ENCODE measurements at regions not wholly inside any gene's neighbourhood (a gene's known extent, or its start where the extent isn't known, plus 50 kb on each side); places are given as distances from the start of the nearest gene placed in this dataset.

DNA sequence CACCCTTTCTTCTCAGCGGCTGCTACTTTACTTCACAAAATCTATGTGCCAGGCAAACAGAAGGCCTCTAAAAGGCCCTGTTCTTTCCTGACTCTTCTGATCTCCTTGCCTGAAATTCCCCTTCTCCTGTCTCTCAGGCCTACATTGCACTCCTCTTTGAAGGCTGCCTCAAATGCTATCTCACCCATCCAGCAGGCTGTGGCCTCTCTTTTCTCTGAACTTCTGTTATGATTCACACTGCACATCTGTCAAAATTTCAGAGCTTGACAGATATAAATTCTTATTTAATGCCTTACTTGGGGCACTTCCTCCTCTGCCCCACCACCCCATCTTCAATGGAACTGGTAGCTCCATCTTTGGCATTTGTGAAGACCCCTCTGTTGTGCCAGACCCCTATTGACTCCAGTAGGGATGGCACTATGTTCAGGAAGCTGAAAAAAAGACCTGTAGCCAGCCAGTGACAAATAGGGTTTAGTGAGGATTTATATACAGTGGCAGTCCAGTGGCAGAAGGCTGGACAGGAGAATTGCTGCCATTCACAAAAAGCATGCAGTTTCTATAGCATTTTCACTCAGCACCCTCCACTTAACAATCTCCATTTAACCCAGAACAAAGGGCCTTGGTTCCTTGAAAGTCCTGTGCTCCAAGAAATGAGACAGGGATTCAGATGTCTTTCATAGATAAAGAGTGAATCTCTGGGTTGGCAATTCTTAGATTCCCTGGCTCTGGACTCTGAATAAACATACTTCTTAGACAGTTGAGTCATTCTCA lies 415.8 kb upstream of the GRM7 start:
- DNase-seq (ENCODE audit: low read depth): no peak
- TF ChIP-seq, protein P1, sequence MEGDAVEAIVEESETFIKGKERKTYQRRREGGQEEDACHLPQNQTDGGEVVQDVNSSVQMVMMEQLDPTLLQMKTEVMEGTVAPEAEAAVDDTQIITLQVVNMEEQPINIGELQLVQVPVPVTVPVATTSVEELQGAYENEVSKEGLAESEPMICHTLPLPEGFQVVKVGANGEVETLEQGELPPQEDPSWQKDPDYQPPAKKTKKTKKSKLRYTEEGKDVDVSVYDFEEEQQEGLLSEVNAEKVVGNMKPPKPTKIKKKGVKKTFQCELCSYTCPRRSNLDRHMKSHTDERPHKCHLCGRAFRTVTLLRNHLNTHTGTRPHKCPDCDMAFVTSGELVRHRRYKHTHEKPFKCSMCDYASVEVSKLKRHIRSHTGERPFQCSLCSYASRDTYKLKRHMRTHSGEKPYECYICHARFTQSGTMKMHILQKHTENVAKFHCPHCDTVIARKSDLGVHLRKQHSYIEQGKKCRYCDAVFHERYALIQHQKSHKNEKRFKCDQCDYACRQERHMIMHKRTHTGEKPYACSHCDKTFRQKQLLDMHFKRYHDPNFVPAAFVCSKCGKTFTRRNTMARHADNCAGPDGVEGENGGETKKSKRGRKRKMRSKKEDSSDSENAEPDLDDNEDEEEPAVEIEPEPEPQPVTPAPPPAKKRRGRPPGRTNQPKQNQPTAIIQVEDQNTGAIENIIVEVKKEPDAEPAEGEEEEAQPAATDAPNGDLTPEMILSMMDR (conservative IDR thresholded peaks at IDR 0.05; ENCODE audit: low read depth, low read length): no peak
- no peak overlapping the region for H3K4me3 ChIP-seq (ENCODE audit: low read depth, low read length)

DNA sequence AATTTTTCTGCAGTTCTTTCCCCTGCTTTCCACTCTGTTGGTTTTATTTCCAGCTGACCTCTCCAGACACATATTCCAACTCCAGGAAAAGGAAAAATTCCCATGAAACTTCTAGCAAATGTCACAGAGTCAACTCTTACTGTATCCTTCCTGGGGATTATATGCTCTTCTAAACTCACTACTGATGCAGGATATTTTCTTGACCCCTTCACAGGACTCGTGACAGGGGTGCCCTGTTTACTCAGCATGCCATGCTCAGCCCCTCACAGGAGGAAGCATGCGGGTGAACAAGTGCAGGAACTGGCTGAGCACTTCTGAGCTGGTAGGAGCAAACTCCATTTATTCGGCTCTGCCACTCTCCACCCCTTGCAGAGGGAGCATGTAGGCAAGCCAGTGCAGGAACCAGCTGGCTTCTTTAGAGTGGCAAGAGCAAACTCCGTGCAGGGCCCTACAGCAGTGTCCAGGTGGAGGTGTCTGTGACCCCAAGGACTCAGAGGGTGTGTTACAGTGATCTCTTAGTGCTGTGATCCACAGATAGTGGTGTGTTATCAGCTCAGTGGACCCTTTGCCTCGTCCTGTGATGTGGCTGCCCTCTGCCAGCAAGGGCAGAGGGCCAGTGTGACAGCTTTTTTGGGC lies 413.6 kb upstream of the GRM7 start:
- H3K4me3 ChIP-seq (ENCODE audit: low read depth, low read length): no peak overlapping the region
- DNase-seq (ENCODE audit: low read depth): no peak
- TF ChIP-seq, protein P1 (conservative IDR thresholded peaks at IDR 0.05; ENCODE audit: low read depth, low read length): no peak

DNA sequence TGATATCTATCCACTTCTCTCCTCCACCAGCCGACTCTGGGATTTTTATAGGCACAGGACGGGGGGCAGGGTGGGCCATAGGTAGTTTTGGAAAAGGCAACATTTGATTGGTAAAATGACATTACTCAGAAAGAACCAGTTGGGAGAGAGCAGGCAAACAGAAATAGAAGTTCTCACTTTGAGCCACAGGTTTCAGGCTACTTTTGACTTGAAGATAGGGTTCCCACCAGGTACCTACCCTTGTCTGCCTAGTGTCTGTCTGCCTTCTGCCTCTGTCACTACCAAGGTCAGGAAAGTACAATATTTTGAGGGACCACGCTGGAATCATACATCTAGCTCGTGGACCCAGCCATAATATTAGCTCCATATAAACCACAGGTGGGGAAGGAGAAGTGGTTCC lies 412.9 kb upstream of the GRM7 start:
- H3K4me3 ChIP-seq (ENCODE audit: low read depth, low read length): no peak overlapping the region
- DNase-seq (ENCODE audit: low read depth): no peak
- TF ChIP-seq, protein P1 (conservative IDR thresholded peaks at IDR 0.05; ENCODE audit: low read depth, low read length): no peak

DNA sequence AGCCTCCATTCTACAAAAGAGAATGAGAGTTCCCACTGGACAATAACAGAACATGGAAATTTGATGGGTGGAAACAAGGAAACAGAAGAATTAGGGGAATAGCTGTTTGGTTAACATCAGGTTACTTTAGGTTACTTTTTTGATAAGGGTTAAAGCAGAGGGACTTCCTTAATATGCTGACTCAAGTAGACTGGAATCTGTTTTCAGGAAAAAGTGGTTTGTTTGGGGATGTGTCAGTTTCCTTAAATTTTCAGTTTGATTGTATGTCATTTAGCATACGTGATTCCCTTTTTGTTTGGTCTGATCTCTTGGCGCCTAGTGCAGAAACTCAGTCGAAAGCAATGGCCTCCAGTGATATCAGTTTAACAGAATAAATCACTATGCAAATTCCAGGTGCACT lies 411.8 kb upstream of the GRM7 start:
- DNase-seq (ENCODE audit: low read depth): no peak

DNA sequence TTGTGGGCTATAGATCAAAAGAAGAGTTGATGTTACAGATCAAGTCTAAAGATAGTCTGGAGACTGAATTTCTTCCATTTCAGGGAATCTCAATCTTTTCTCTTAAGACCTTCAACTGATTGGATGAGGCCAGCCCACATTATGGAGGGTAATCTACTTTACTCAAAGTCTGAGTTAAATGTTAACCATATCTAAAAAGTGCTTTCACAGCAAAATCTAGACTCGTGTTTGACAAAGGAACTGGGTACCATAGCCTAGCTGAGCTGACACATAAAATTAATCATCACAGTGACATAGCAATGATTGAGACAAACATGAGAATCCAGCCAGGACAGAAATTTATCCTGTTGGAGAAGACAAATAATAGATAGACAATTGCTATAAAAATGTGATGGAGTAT lies 407.9 kb upstream of the GRM7 start:
- no peak for DNase-seq (ENCODE audit: low read depth)
- no peak overlapping the region for H3K4me3 ChIP-seq (ENCODE audit: low read depth, low read length)
- TF ChIP-seq, protein P1 (conservative IDR thresholded peaks at IDR 0.05; ENCODE audit: low read depth, low read length): no peak

More for the DNA sequence above, 411.8 kb upstream of the GRM7 start:
- TF ChIP-seq, protein P1 (conservative IDR thresholded peaks at IDR 0.05; ENCODE audit: low read depth, low read length): no peak
- no peak overlapping the region for H3K4me3 ChIP-seq (ENCODE audit: low read depth, low read length)

DNA sequence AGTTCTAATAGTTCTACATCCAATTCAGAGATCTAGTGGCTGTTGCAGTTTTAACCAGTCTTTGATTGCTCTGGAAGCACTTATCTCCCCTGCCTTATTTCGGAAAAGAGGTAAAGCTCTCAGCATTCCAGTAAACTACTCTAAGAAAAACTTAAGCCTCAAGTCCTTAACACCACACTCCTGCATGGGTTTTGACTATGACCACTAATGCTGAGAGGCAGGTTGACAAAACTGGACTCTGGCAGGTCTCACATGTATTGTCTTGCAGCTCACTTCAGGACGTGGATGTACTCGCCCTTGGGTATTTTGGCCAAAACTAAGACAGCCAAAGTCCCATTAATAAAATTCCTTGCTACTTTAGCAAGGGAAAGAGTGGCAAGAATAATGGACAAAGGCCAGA lies 405.9 kb upstream of the GRM7 start:
- H3K4me3 ChIP-seq (ENCODE audit: low read depth, low read length): no peak overlapping the region
- TF ChIP-seq, protein P1 (conservative IDR thresholded peaks at IDR 0.05; ENCODE audit: low read depth, low read length): no peak
- DNase-seq (ENCODE audit: low read depth): no peak

DNA sequence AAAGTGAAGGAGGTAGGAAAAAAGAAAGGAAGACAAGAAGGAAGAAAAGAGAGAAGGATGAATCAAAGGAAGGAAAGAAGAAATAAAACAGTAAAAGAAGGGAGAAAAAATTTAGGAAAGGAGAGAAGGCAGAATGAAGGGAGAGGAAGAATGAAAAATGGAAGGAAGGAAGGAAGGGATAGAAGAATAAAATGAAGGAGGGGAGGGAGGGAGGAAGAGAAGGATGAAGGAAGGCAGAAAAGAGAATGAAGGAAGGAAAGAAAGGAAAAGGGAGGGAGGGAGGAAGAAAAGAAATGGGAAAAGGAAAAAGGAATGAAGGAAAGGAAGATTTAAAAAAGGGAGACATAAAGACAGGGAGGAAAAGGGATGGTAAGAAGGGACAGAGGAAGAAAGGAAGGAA lies 393.7 kb upstream of the GRM7 start:
- H3K4me3 ChIP-seq (ENCODE audit: low read depth, low read length): no peak overlapping the region
- no peak for DNase-seq (ENCODE audit: low read depth)
- TF ChIP-seq, protein P1 (conservative IDR thresholded peaks at IDR 0.05; ENCODE audit: low read depth, low read length): no peak
